IMR-90 (cell line): ENCODE measurements at regions not wholly inside any gene's neighbourhood (a gene's known extent, or its start where the extent isn't known, plus 50 kb on each side); places are given as distances from the start of the nearest gene placed in this dataset.

Experiments used
- BHLHE40 ChIP-seq: fragments of 150-350 bp; IDR thresholded peaks from 2 replicates; pipeline ENCODE4 v1.6.1; 2016; ENCODE audit warnings: mild to moderate bottlenecking, low read depth, low read length
- CEBPB ChIP-seq: IDR thresholded peaks from 2 replicates; pipeline ENCODE4 v1.6.1; 2012; ENCODE audit warnings: low read depth, low read length, improper control_type of control experiment
- CTCF ChIP-seq: conservative IDR thresholded peaks from 2 replicates; pipeline ENCODE4 v1.5.1; 2012; ENCODE audit warnings: mild to moderate bottlenecking, low read depth, low read length, improper control_type of control experiment
- MXI1 ChIP-seq: IDR thresholded peaks from 2 replicates; pipeline ENCODE4 v1.6.1; 2012; ENCODE audit warnings: low read depth, mild to moderate bottlenecking, low read length, moderate library complexity, borderline replicate concordance
- RFX5 ChIP-seq: IDR thresholded peaks from 2 replicates; pipeline ENCODE4 v1.8.0; 2012; ENCODE audit warnings: low read depth, mild to moderate bottlenecking, low read length, moderate library complexity
- SMC3 ChIP-seq: fragments of 150-350 bp; IDR thresholded peaks from 2 replicates; pipeline ENCODE4 v1.6.1; 2016; ENCODE audit warnings: low read depth, mild to moderate bottlenecking, antibody characterized with exemption, low read length, moderate library complexity
- USF2 ChIP-seq: fragments of 150-350 bp; IDR thresholded peaks from 2 replicates; pipeline ENCODE4 v1.6.1; 2017; ENCODE audit warnings: mild to moderate bottlenecking, antibody characterized with exemption, low read length, low read depth

- TF ChIP-seq SMC3, result no peak
- no peak for TF ChIP-seq CTCF
- TF ChIP-seq CEBPB, result no peak
- no peak for TF ChIP-seq USF2
- no peak for TF ChIP-seq MXI1
- TF ChIP-seq RFX5, result no peak
- TF ChIP-seq BHLHE40, result no peak
Observed at GRCh38 chr1:187991944-187992343, 1163.2 kb downstream of the PLA2G4A start.
